Activated B cell treated with CpG ODN at 0.5 μM for 24 hours (primary cell): ENCODE measurements at regions not wholly inside any gene's neighbourhood (a gene's known extent, or its start where the extent isn't known, plus 50 kb on each side); places are given as distances from the start of the nearest gene placed in this dataset.
"Not testable (repeated sequence)": the region's sequence is repeated elsewhere in the genome, so short reads cannot be mapped to it uniquely, and the experiment has no call there.

Source experiments
- ATAC-seq: fragments of 200-7000 bp; cut with Tn5 transposase; one replicate; pipeline ENCODE4 v1.10.0; 2021; ENCODE audit warnings: low read depth, mild to moderate bottlenecking, moderate library complexity
- CTCF ChIA-PET: fragments of 350-600 bp; sonication (Branson Sonifier 250); formaldehyde crosslinking; loops from one replicate; lab custom pipeline; 2021; ENCODE audit warnings: antibody characterized with exemption; lab: Charles Lee
- POLR2A ChIA-PET: fragments of 350-600 bp; sonication (Branson Sonifier 250); formaldehyde crosslinking; loops from one replicate; lab custom pipeline; 2021; ENCODE audit warnings: antibody characterized with exemption; lab: Charles Lee
- DNase-seq: peaks from one replicate; pipeline ENCODE4 v3.0.0; 2022
- H3K27ac Mint-ChIP-seq: one replicate; pipeline ENCODE4 v1.8.0; 2020; ENCODE audit warnings: mixed read lengths
- H3K27me3 Mint-ChIP-seq: one replicate; pipeline ENCODE4 v1.8.0; 2021; ENCODE audit warnings: mixed read lengths
- H3K36me3 Mint-ChIP-seq: one replicate; pipeline ENCODE4 v1.8.0; 2021; ENCODE audit warnings: low read depth, mixed read lengths
- H3K4me1 Mint-ChIP-seq: one replicate; pipeline ENCODE4 v1.8.0; 2021; ENCODE audit warnings: mixed read lengths
- H3K4me3 Mint-ChIP-seq: one replicate; pipeline ENCODE4 v1.8.0; 2020; ENCODE audit warnings: mild to moderate bottlenecking, mixed read lengths
- H3K9me3 Mint-ChIP-seq: one replicate; pipeline ENCODE4 v1.8.0; 2020; ENCODE audit warnings: mixed read lengths
- intact Hi-C: fragments of 100-400 bp; cut with micrococcal nuclease; formaldehyde crosslinking; loops from one replicate; pipeline ENCODE4 v1.15.1; 2024
- TF ChIP-seq, protein P1 (sequence below): fragments of 200-600 bp; IDR thresholded peaks from one replicate; pipeline ENCODE4 v1.8.0; 2022; ENCODE audit warnings: antibody characterized with exemption, mild to moderate bottlenecking

GRCh38 chr10:28991333-28992270, 297.3 kb upstream of the LYZL1 start:
- no peaks in the 10 kb centered on the region for H3K27me3 Mint-ChIP-seq
- intact Hi-C loops = loop anchor here (1.0 to 5.0 kb wide), 2 partner anchors 314 to 363 kb away; partner anchors contain the start of gene BAMBI
- TF ChIP-seq, protein P1, sequence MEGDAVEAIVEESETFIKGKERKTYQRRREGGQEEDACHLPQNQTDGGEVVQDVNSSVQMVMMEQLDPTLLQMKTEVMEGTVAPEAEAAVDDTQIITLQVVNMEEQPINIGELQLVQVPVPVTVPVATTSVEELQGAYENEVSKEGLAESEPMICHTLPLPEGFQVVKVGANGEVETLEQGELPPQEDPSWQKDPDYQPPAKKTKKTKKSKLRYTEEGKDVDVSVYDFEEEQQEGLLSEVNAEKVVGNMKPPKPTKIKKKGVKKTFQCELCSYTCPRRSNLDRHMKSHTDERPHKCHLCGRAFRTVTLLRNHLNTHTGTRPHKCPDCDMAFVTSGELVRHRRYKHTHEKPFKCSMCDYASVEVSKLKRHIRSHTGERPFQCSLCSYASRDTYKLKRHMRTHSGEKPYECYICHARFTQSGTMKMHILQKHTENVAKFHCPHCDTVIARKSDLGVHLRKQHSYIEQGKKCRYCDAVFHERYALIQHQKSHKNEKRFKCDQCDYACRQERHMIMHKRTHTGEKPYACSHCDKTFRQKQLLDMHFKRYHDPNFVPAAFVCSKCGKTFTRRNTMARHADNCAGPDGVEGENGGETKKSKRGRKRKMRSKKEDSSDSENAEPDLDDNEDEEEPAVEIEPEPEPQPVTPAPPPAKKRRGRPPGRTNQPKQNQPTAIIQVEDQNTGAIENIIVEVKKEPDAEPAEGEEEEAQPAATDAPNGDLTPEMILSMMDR = no peak
- CTCF ChIA-PET = interaction anchor here (1.3 to 3.0 kb wide), 2 partner anchors 11 to 328 kb away, joined by 5 to 20 read pairs; no protein-coding TSS in a partner anchor
- H3K27ac Mint-ChIP-seq = no peak overlapping the region
- no peaks in the 10 kb centered on the region for H3K4me1 Mint-ChIP-seq
- no peak overlapping the region for H3K4me3 Mint-ChIP-seq
- no peaks in the 10 kb centered on the region for H3K9me3 Mint-ChIP-seq
- POLR2A ChIA-PET = no interaction called here
- H3K36me3 Mint-ChIP-seq = no peaks in the 10 kb centered on the region
- DNase-seq (no peak), ATAC-seq (no peak)

GRCh38 chr10:28993056-28993455, 295.8 kb upstream of the LYZL1 start:
- H3K27me3 Mint-ChIP-seq = no peaks in the 10 kb centered on the region
- no peaks in the 10 kb centered on the region for H3K36me3 Mint-ChIP-seq
- DNase-seq = no peak
- H3K4me3 Mint-ChIP-seq = no peak overlapping the region
- CTCF ChIA-PET = interaction anchor here (3.0 kb wide), 1 partner anchor 329 kb away, joined by 20 read pairs; no protein-coding TSS in a partner anchor
- intact Hi-C loops = loop anchor here (5.0 kb wide), 1 partner anchor 316 kb away; the partner anchor contains the start of gene BAMBI
- TF ChIP-seq, protein P1 = no peak
- H3K9me3 Mint-ChIP-seq = no peaks in the 10 kb centered on the region
- no peaks in the 10 kb centered on the region for H3K4me1 Mint-ChIP-seq
- no peak overlapping the region for H3K27ac Mint-ChIP-seq
- no peak for ATAC-seq
- POLR2A ChIA-PET = no interaction called here

DNA sequence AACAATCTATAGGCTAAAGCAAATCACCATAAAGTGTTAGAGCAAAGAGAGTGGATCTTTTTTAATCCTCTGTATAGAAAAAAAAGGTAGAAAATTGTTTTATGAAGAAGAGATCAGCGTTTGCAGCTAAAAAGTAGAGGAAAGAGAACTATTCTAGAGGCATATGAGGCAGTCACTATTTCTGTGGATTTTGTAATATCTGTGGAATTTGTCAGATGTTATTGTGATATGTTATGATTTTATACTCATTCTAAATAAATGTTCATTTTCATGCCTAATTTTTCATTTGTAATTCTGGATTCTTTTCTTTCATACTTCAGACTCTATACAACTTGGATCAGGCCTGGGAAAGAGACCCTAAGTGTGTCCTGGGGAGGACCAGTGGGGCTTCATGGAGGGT, 295.0 kb upstream of the LYZL1 start:
- Mint-ChIP-seq H3K9me3 (no peaks in the 10 kb centered on the region), H3K4me1 (no peaks in the 10 kb centered on the region), H3K4me3 (no peak overlapping the region), H3K27ac (no peak overlapping the region), H3K36me3 (no peaks in the 10 kb centered on the region), H3K27me3 (no peaks in the 10 kb centered on the region)
- DNase-seq (no peak), ATAC-seq (no peak)
- ChIA-PET CTCF (interaction anchor here (3.0 kb wide), 1 partner anchor 330 kb away, joined by 20 read pairs; no protein-coding TSS in a partner anchor), POLR2A (no interaction called here)
- TF ChIP-seq, protein P1 = no peak
- intact Hi-C loops = loop anchor here (5.0 kb wide), 1 partner anchor 317 kb away; the partner anchor contains the start of gene BAMBI

DNA sequence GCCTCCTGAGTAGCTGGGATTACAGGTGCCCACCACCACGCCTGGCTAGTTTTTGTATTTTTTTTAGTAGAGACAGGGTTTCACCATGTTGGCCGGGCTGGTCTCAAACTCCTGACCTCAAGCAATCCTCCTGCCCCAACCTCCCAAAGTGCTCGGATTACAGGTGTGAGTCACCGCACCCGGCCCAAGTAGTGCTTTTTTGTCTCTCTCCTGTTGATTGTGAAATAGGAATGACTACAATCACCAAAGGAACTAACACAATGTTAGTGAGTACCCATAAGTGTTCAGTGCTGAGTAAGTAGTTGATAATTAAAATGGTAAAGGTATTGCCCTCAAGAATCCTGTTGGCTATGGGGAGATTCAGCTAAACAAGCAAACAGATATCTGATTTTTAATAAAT, 294.1 kb upstream of the LYZL1 start:
- H3K27me3 Mint-ChIP-seq, ATAC-seq, CTCF ChIA-PET, POLR2A ChIA-PET, H3K9me3 Mint-ChIP-seq, H3K27ac Mint-ChIP-seq, H3K4me3 Mint-ChIP-seq, H3K36me3 Mint-ChIP-seq, DNase-seq, H3K4me1 Mint-ChIP-seq: not testable (repeated sequence)
- intact Hi-C loops = loop anchor here (5.0 kb wide), 1 partner anchor 318 kb away; the partner anchor contains the start of gene BAMBI

DNA sequence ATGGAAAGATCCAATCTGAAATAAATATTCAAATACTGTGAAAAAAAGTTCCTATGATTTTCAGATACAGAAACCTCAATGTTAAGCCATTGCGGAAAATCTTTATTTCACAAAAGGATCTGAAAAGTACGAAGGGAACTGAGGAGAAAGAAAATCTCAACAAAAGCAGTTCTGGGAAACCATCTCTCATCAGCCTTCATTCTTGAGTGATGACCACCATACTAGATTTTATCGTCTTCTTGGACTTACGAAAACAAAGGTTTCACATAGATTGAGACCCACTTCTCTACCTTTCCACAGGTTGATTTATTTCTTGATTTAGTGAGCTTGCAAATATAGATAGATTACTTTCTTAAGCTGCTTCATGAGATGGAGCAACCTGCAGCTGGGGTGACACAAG, 293.4 kb upstream of the LYZL1 start:
- ATAC-seq = no peak
- POLR2A ChIA-PET = no interaction called here
- TF ChIP-seq, protein P1 = no peak
- intact Hi-C loops = no loop called here
- H3K9me3 Mint-ChIP-seq = no peaks in the 10 kb centered on the region
- H3K27me3 Mint-ChIP-seq = no peaks in the 10 kb centered on the region
- DNase-seq = no peak
- H3K4me1 Mint-ChIP-seq = no peaks in the 10 kb centered on the region
- no peak overlapping the region for H3K4me3 Mint-ChIP-seq
- no peaks in the 10 kb centered on the region for H3K36me3 Mint-ChIP-seq
- CTCF ChIA-PET = no interaction called here
- no peak overlapping the region for H3K27ac Mint-ChIP-seq
